Kidney (tissue), 13 donors: ENCODE measurements at regions not wholly inside any gene's neighbourhood (a gene's known extent, or its start where the extent isn't known, plus 50 kb on each side); places are given as distances from the start of the nearest gene placed in this dataset.

Source experiments
- DNase-seq, 5 donors: peaks; one replicate each; pipeline ENCODE4 v3.0.0-alpha.2; 2013 to 2020
- FAIRE-seq: peaks from 2 replicates; lab custom pipeline; 2012; peaks lifted over from hg19 to GRCh38; lab: Jason Lieb, UNC
- H3K27ac ChIP-seq, 2 donors: one replicate each; pipeline ENCODE4 v1.7.0; 2013; ENCODE audit warnings: low read depth in 2 of 2, low read length in 2 of 2, inconsistent platforms in 1 of 2
- H3K27me3 ChIP-seq: one replicate; pipeline ENCODE4 v1.7.1; 2013; ENCODE audit warnings: low read length, inconsistent platforms; ENCODE audit not compliant: control insufficient read depth, insufficient read depth
- H3K36me3 ChIP-seq, 3 donors: one replicate each; pipeline versions ENCODE4 v1.7.0 to v1.7.1; 2013; ENCODE audit warnings: low read length in 3 of 3, control low read depth in 1 of 3, inconsistent platforms in 1 of 3; ENCODE audit not compliant: insufficient read depth in 3 of 3, control insufficient read depth in 2 of 3
- H3K4me1 ChIP-seq, 3 donors: one replicate each; pipeline versions ENCODE4 v1.7.0 to v1.7.1; 2013; ENCODE audit warnings: low read length in 3 of 3, inconsistent platforms in 1 of 3, low read depth in 1 of 3; ENCODE audit not compliant: control insufficient read depth in 2 of 3, insufficient read depth in 2 of 3
- H3K4me3 ChIP-seq, 3 donors: one replicate each; pipeline versions ENCODE4 v1.7.0 to v1.8.1; 2013; ENCODE audit warnings: low read length in 3 of 3, control low read depth in 1 of 3, inconsistent platforms in 1 of 3
- H3K9ac ChIP-seq, 3 donors: one replicate each; pipeline versions ENCODE4 v1.7.0 to v1.7.1; 2013; ENCODE audit warnings: low read length in 3 of 3, control low read depth in 1 of 3, inconsistent platforms in 1 of 3
- H3K9me3 ChIP-seq, 3 donors: one replicate each; pipeline versions ENCODE4 v1.7.0 to v1.7.1; 2013; ENCODE audit warnings: low read length in 3 of 3, control low read depth in 1 of 3, inconsistent platforms in 1 of 3; ENCODE audit not compliant: control insufficient read depth in 2 of 3, insufficient read depth in 1 of 3
- intact Hi-C: fragments of 100-400 bp; cut with DNase I; formaldehyde crosslinking; loops from one replicate; pipeline ENCODE4 v1.11.1; 2022
- TF ChIP-seq, protein P1 (sequence below): IDR thresholded peaks from 3 replicates; pipeline ENCODE4 v1.5.1; 2012; ENCODE audit warnings: mild to moderate bottlenecking, moderate library complexity, borderline replicate concordance; ENCODE audit not compliant: insufficient read depth; ENCODE audit errors: extremely low read depth
- donor health status: control.
- donor health status: control.
- donor health status: control.
- donor health status: control.
- donor health status: control.
- donor health status: DM: yes; HTN: yes; CAD: no.
- donor health status: Normal renal cell carcinoma (clear cell type).

DNA sequence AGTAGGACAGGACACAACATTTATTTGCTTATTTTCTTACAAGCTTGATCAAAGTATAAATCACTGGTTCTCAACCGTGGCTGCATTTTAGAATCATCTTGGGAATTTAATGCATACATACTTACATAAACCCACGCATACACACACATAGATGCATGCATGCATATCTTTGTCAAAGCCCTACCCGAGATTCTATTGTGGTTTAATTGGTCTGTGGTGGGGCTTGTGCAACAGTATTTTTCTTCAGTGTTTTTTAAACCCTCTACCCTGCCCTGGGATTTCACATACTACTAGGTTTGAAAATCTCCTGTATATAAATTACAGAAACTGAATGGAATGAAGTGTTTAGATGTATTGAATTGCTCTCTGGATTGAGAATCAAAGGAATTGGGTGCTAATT is 1166.2 kb downstream of the MAT2B start:
- H3K9ac ChIP-seq = no peak overlapping the region
- no peaks in the 10 kb centered on the region for H3K9me3 ChIP-seq
- no peak overlapping the region for H3K4me3 ChIP-seq
- TF ChIP-seq, protein P1, sequence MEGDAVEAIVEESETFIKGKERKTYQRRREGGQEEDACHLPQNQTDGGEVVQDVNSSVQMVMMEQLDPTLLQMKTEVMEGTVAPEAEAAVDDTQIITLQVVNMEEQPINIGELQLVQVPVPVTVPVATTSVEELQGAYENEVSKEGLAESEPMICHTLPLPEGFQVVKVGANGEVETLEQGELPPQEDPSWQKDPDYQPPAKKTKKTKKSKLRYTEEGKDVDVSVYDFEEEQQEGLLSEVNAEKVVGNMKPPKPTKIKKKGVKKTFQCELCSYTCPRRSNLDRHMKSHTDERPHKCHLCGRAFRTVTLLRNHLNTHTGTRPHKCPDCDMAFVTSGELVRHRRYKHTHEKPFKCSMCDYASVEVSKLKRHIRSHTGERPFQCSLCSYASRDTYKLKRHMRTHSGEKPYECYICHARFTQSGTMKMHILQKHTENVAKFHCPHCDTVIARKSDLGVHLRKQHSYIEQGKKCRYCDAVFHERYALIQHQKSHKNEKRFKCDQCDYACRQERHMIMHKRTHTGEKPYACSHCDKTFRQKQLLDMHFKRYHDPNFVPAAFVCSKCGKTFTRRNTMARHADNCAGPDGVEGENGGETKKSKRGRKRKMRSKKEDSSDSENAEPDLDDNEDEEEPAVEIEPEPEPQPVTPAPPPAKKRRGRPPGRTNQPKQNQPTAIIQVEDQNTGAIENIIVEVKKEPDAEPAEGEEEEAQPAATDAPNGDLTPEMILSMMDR = no peak
- no peak for DNase-seq
- FAIRE-seq = no peak
- H3K4me1 ChIP-seq = no peaks in the 10 kb centered on the region
- intact Hi-C loops = no loop called here
- H3K27me3 ChIP-seq = no peaks in the 10 kb centered on the region
- H3K27ac ChIP-seq = no peak overlapping the region
- no peaks in the 10 kb centered on the region for H3K36me3 ChIP-seq

DNA sequence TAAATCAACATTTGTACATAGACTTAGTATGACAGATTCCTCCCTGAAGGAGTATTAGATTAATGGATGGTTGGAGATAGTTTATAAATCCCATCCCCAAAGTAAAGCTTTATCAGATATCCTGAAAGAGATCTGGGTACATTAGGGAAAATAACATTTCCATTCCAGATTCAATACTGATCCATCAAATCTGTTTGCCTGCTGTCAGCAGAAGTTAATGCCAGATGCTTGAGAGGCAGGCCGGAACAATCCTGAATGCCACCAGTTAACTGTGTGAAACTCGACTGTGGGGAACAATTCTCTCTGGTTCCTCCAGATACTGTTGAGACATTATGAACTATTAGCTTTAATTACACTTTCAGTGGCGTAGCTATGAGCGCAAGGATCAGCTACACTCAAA is 1166.8 kb downstream of the MAT2B start:
- no peaks in the 10 kb centered on the region for H3K36me3 ChIP-seq
- FAIRE-seq = no peak
- no peaks in the 10 kb centered on the region for H3K27me3 ChIP-seq
- no peaks in the 10 kb centered on the region for H3K4me1 ChIP-seq
- TF ChIP-seq, protein P1 = no peak
- H3K27ac ChIP-seq = no peak overlapping the region
- intact Hi-C loops = no loop called here
- no peaks in the 10 kb centered on the region for H3K9me3 ChIP-seq
- no peak overlapping the region for H3K4me3 ChIP-seq
- H3K9ac ChIP-seq = no peak overlapping the region
- no peak for DNase-seq

DNA sequence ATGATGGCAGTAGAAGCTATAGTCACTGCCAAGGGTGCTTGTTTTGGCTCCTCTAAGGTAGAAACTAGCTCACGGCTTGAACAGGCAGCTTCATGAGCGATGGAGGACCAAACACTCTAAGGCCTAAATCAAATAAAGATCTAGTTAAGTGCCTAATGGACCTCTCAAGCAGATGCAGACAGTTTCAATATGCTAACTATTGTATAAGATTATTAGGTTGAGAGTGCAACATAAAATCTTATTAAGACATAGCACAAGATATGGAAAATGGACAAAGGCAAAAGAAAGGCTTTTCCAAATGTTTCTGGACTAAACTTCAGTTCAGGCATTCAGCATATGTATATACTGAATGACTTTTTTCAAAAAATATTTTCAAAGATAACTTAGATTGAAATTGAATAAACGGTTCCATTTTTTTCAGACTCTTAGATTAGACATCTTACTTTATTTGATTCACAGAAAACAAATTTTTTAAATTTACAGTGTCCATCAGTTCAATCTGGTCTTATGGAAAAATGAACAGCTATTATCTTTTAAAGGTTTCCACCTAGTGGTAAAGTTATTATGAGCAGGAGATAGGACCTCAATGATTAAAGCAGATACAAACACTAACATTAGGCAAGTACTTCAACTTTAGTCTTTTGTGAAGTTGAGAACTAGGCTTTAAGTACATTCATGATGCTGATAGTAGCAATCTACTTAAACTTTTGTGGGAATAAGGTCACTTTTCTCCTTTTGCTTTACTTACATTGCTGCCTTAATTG is 1167.7 kb downstream of the MAT2B start:
- Histone ChIP-seq H3K27ac (no peak overlapping the region), H3K9ac (no peak overlapping the region), H3K9me3 (no peaks in the 10 kb centered on the region), H3K4me3 (no peak overlapping the region), H3K36me3 (no peaks in the 10 kb centered on the region), H3K27me3 (no peaks in the 10 kb centered on the region), H3K4me1 (no peaks in the 10 kb centered on the region)
- FAIRE-seq (peak; percentile 8), DNase-seq (peak in 1 of 5 donors; percentile 7)
- TF ChIP-seq, protein P1 = no peak
- intact Hi-C loops = no loop called here
